Activated B cell treated with CpG ODN at 0.5 μM for 24 hours (primary cell): ENCODE measurements at regions not wholly inside any gene's neighbourhood (a gene's known extent, or its start where the extent isn't known, plus 50 kb on each side); places are given as distances from the start of the nearest gene placed in this dataset.

Experiments
- ATAC-seq: fragments of 200-7000 bp; cut with Tn5 transposase; one replicate; pipeline ENCODE4 v1.10.0; 2021; ENCODE audit warnings: low read depth, mild to moderate bottlenecking, moderate library complexity
- CTCF ChIA-PET: fragments of 350-600 bp; sonication (Branson Sonifier 250); formaldehyde crosslinking; loops from one replicate; lab custom pipeline; 2021; ENCODE audit warnings: antibody characterized with exemption; lab: Charles Lee
- POLR2A ChIA-PET: fragments of 350-600 bp; sonication (Branson Sonifier 250); formaldehyde crosslinking; loops from one replicate; lab custom pipeline; 2021; ENCODE audit warnings: antibody characterized with exemption; lab: Charles Lee
- DNase-seq: peaks from one replicate; pipeline ENCODE4 v3.0.0; 2022
- H3K27ac Mint-ChIP-seq: one replicate; pipeline ENCODE4 v1.8.0; 2020; ENCODE audit warnings: mixed read lengths
- H3K27me3 Mint-ChIP-seq: one replicate; pipeline ENCODE4 v1.8.0; 2021; ENCODE audit warnings: mixed read lengths
- H3K36me3 Mint-ChIP-seq: one replicate; pipeline ENCODE4 v1.8.0; 2021; ENCODE audit warnings: low read depth, mixed read lengths
- H3K4me1 Mint-ChIP-seq: one replicate; pipeline ENCODE4 v1.8.0; 2021; ENCODE audit warnings: mixed read lengths
- H3K4me3 Mint-ChIP-seq: one replicate; pipeline ENCODE4 v1.8.0; 2020; ENCODE audit warnings: mild to moderate bottlenecking, mixed read lengths
- H3K9me3 Mint-ChIP-seq: one replicate; pipeline ENCODE4 v1.8.0; 2020; ENCODE audit warnings: mixed read lengths
- CTCF ChIP-seq: fragments of 200-600 bp; IDR thresholded peaks from one replicate; pipeline ENCODE4 v1.8.0; 2022; ENCODE audit warnings: antibody characterized with exemption, mild to moderate bottlenecking
- intact Hi-C: fragments of 100-400 bp; cut with micrococcal nuclease; formaldehyde crosslinking; loops from one replicate; pipeline ENCODE4 v1.15.1; 2024

DNA sequence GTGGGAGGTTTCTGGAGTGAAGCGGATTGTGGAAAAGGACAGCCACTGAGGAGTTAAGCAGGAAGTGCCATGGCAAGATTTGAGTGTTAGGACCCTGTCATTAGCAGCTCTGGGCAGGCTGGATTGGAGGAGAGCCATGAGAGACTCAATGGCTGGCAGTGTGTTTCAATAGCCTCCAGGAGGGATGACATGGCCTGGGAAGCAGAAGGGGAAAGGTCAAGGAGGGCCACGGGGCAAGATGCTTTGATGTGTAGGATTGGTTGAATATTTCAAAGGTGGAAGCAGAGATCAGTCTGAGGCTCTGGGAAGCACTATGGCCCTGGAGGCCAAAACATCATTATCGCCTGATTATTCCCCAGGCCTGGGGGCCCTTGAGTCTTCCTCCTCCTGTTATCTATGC, 229.0 kb upstream of the HS6ST1 start:
- intact Hi-C loops, result no loop called here
- Mint-ChIP-seq H3K4me1 (no peaks in the 10 kb centered on the region), H3K4me3 (no peak overlapping the region), H3K36me3 (no peaks in the 10 kb centered on the region), H3K27me3 (no peaks in the 10 kb centered on the region), H3K9me3 (no peaks in the 10 kb centered on the region), H3K27ac (no peak overlapping the region)
- DNase-seq (no peak), ATAC-seq (no peak)
- POLR2A ChIA-PET, result no interaction called here
- no peak for TF ChIP-seq CTCF
- CTCF ChIA-PET, result no interaction called here

- ChIA-PET POLR2A (no interaction called here), CTCF (no interaction called here)
- Mint-ChIP-seq H3K9me3 (no peaks in the 10 kb centered on the region), H3K4me1 (no peaks in the 10 kb centered on the region), H3K36me3 (no peaks in the 10 kb centered on the region), H3K27ac (no peak overlapping the region), H3K4me3 (no peak overlapping the region), H3K27me3 (no peaks in the 10 kb centered on the region)
- TF ChIP-seq CTCF, result no peak
- DNase-seq, result no peak
- intact Hi-C loops, result no loop called here
- no peak for ATAC-seq
Observed at GRCh38 chr2:128548461-128548891, 229.8 kb upstream of the HS6ST1 start.

DNA sequence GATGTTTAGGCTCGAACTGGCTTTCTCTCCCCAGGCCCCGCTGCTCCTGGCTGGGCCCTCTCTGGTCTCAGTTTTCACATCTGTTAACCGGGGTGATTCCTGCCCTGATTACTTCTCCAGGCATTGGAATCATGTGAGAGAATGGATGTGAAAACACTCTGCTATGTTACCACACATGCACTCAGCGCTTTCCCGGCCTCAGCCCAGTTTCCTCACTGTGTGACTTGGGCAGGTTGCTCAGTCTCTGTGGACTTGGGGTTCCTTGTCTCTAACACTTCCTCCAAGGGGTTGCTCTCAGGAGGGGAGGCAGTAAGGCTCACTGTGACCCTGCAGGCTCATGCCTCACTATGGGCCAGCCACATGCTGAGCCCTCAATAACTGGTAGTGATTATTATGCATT, 230.4 kb upstream of the HS6ST1 start:
- no peaks in the 10 kb centered on the region for H3K9me3 Mint-ChIP-seq
- no peak overlapping the region for H3K27ac Mint-ChIP-seq
- ATAC-seq, result no peak
- H3K36me3 Mint-ChIP-seq, result no peaks in the 10 kb centered on the region
- TF ChIP-seq CTCF, result no peak
- no peak overlapping the region for H3K4me3 Mint-ChIP-seq
- H3K4me1 Mint-ChIP-seq, result no peaks in the 10 kb centered on the region
- DNase-seq, result no peak
- intact Hi-C loops, result no loop called here
- no peaks in the 10 kb centered on the region for H3K27me3 Mint-ChIP-seq
- POLR2A ChIA-PET, result no interaction called here
- CTCF ChIA-PET, result no interaction called here

- H3K27ac Mint-ChIP-seq, result no peak overlapping the region
- ChIA-PET POLR2A (no interaction called here), CTCF (no interaction called here)
- TF ChIP-seq CTCF, result no peak
- no peak for DNase-seq
- H3K27me3 Mint-ChIP-seq, result no peaks in the 10 kb centered on the region
- no peak for ATAC-seq
- no peaks in the 10 kb centered on the region for H3K36me3 Mint-ChIP-seq
- no peaks in the 10 kb centered on the region for H3K4me1 Mint-ChIP-seq
- H3K9me3 Mint-ChIP-seq, result no peaks in the 10 kb centered on the region
- H3K4me3 Mint-ChIP-seq, result no peak overlapping the region
- intact Hi-C loops, result no loop called here
Observed at GRCh38 chr2:128549646-128550260, 231.1 kb upstream of the HS6ST1 start.

DNA sequence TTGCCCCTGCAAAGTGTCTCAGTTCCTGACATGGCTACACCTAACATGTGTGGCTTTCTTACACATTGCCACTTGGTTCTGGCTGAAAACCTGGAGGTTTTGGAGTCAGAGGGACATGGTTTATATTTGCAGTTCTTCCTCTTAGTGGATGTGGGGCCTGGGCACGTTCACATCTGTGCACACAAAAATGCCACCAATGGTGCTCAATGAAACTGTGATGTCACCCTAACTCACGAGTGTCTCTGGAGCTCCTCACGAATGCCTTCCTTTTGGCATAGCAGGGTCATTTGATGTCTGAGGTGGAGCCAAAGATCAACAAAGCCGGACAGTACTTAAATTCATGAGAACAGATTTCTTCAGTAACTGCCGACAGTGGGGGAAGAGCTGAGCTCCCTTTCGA, 231.7 kb upstream of the HS6ST1 start:
- no peak for ATAC-seq
- POLR2A ChIA-PET, result no interaction called here
- H3K9me3 Mint-ChIP-seq, result no peaks in the 10 kb centered on the region

More for the DNA sequence above, 231.7 kb upstream of the HS6ST1 start:
- intact Hi-C loops, result no loop called here
- no peaks in the 10 kb centered on the region for H3K36me3 Mint-ChIP-seq
- H3K27me3 Mint-ChIP-seq, result no peaks in the 10 kb centered on the region
- H3K27ac Mint-ChIP-seq, result no peak overlapping the region
- H3K4me1 Mint-ChIP-seq, result no peaks in the 10 kb centered on the region
- TF ChIP-seq CTCF, result no peak
- CTCF ChIA-PET, result no interaction called here
- DNase-seq, result no peak
- no peak overlapping the region for H3K4me3 Mint-ChIP-seq
